ENCODE measurements at regions not wholly inside any gene's neighbourhood (a gene's known extent, or its start where the extent isn't known, plus 50 kb on each side); places are given as distances from the start of the nearest gene placed in this dataset.

DNA sequence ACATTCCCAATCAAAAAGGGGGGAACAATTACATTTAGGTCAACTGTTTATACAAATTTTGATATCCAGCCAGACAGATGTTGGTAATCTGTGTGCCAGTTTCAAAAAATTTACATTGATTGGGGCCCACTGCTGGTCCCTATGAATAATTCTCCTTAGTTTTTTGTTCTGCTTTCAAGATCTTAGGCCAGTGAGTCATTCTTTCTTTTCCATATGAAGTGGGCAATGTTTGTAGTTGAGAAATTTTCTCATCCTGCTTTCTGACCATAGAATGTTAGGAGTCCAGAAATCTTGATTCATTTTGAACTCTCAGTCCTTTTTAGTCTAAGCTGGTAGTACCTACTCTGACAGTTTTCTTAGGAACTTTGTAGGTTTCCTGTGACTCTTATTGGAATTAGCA, 244.3 kb downstream of the DIO2 start:
- TF ChIP-seq, protein P1, sequence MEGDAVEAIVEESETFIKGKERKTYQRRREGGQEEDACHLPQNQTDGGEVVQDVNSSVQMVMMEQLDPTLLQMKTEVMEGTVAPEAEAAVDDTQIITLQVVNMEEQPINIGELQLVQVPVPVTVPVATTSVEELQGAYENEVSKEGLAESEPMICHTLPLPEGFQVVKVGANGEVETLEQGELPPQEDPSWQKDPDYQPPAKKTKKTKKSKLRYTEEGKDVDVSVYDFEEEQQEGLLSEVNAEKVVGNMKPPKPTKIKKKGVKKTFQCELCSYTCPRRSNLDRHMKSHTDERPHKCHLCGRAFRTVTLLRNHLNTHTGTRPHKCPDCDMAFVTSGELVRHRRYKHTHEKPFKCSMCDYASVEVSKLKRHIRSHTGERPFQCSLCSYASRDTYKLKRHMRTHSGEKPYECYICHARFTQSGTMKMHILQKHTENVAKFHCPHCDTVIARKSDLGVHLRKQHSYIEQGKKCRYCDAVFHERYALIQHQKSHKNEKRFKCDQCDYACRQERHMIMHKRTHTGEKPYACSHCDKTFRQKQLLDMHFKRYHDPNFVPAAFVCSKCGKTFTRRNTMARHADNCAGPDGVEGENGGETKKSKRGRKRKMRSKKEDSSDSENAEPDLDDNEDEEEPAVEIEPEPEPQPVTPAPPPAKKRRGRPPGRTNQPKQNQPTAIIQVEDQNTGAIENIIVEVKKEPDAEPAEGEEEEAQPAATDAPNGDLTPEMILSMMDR (IDR thresholded peaks at IDR 0.05) = no peak
- TF ChIP-seq POLR2A (IDR thresholded peaks at IDR 0.05) (no peak), EP300 (IDR thresholded peaks at IDR 0.05) (no peak)

Data from stomach (tissue), 4 donors.